ENCODE measurements at regions not wholly inside any gene's neighbourhood (a gene's known extent, or its start where the extent isn't known, plus 50 kb on each side); places are given as distances from the start of the nearest gene placed in this dataset.

DNA sequence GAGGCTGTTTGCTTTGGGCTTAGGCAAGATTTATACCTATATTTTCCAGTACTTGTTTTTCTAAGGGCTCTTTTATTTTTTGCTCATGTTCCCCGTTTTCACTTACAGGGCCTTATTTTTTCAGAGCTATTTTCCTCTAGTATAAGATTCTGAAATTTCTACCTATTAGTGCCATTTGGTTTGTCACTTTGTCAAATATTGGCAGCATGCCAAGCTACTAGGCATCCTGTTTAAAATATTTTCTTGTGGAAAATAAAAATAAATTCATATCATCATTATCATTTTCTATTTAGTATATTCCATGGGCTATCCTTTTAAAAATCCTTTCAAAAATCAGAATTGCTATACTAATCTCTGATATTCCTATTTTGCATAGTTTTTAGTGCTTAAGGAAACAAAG is 64.8 kb upstream of the CHST9 start:
- TF ChIP-seq SPI1 (IDR thresholded peaks at IDR 0.05; ENCODE audit: borderline replicate concordance, low read depth): no peak
- TF ChIP-seq POLR2AphosphoS5 (IDR thresholded peaks at IDR 0.05; ENCODE audit: low read depth): no peak
- TF ChIP-seq, protein P1, sequence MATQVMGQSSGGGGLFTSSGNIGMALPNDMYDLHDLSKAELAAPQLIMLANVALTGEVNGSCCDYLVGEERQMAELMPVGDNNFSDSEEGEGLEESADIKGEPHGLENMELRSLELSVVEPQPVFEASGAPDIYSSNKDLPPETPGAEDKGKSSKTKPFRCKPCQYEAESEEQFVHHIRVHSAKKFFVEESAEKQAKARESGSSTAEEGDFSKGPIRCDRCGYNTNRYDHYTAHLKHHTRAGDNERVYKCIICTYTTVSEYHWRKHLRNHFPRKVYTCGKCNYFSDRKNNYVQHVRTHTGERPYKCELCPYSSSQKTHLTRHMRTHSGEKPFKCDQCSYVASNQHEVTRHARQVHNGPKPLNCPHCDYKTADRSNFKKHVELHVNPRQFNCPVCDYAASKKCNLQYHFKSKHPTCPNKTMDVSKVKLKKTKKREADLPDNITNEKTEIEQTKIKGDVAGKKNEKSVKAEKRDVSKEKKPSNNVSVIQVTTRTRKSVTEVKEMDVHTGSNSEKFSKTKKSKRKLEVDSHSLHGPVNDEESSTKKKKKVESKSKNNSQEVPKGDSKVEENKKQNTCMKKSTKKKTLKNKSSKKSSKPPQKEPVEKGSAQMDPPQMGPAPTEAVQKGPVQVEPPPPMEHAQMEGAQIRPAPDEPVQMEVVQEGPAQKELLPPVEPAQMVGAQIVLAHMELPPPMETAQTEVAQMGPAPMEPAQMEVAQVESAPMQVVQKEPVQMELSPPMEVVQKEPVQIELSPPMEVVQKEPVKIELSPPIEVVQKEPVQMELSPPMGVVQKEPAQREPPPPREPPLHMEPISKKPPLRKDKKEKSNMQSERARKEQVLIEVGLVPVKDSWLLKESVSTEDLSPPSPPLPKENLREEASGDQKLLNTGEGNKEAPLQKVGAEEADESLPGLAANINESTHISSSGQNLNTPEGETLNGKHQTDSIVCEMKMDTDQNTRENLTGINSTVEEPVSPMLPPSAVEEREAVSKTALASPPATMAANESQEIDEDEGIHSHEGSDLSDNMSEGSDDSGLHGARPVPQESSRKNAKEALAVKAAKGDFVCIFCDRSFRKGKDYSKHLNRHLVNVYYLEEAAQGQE (IDR thresholded peaks at IDR 0.05; ENCODE audit: insufficient replicate concordance, low read depth): no peak
- TF ChIP-seq, protein P2, sequence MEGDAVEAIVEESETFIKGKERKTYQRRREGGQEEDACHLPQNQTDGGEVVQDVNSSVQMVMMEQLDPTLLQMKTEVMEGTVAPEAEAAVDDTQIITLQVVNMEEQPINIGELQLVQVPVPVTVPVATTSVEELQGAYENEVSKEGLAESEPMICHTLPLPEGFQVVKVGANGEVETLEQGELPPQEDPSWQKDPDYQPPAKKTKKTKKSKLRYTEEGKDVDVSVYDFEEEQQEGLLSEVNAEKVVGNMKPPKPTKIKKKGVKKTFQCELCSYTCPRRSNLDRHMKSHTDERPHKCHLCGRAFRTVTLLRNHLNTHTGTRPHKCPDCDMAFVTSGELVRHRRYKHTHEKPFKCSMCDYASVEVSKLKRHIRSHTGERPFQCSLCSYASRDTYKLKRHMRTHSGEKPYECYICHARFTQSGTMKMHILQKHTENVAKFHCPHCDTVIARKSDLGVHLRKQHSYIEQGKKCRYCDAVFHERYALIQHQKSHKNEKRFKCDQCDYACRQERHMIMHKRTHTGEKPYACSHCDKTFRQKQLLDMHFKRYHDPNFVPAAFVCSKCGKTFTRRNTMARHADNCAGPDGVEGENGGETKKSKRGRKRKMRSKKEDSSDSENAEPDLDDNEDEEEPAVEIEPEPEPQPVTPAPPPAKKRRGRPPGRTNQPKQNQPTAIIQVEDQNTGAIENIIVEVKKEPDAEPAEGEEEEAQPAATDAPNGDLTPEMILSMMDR (IDR thresholded peaks at IDR 0.05; ENCODE audit: insufficient read depth, low read length): no peak
- TF ChIP-seq GABPA (IDR thresholded peaks at IDR 0.05; ENCODE audit: low read depth): no peak
- Histone ChIP-seq H3K27ac (replicated peaks) (no peak overlapping the region), H3K4me3 (replicated peaks; ENCODE audit: insufficient read depth, low read length) (no peak overlapping the region), H3K27me3 (ENCODE audit: insufficient read depth, poor library complexity, severe bottlenecking) (no peaks in the 10 kb centered on the region)
- no peak for DNase-seq (ENCODE audit: low read depth in 1 of 2, low spot score in 1 of 2)

DNA sequence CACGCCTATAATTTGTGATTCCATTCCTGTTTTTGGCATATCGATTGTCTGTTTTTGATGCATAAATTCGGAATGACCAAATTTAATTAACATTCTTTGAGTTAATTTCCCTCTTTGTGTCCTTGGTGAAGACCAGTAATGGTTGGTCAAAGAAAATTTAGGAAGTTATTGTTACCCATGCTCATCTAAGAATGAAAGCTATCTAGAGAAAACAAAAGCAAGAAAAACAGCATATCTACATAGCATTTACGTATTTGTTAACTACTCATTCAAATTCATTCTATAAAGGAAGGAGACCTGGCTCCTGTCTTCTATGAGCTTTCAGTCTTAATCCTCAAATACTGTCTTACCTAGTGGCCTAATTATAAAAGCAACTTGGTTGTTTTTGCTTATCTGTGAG is 59.2 kb upstream of the CHST9 start:
- TF ChIP-seq GABPA (IDR thresholded peaks at IDR 0.05; ENCODE audit: low read depth) (no peak), SPI1 (IDR thresholded peaks at IDR 0.05; ENCODE audit: borderline replicate concordance, low read depth) (no peak)
- Histone ChIP-seq H3K27me3 (ENCODE audit: insufficient read depth, poor library complexity, severe bottlenecking) (no peaks in the 10 kb centered on the region), H3K27ac (replicated peaks) (no peak overlapping the region), H3K4me3 (replicated peaks; ENCODE audit: insufficient read depth, low read length) (no peak overlapping the region)
- no peak for DNase-seq (ENCODE audit: low read depth in 1 of 2, low spot score in 1 of 2)

DNA sequence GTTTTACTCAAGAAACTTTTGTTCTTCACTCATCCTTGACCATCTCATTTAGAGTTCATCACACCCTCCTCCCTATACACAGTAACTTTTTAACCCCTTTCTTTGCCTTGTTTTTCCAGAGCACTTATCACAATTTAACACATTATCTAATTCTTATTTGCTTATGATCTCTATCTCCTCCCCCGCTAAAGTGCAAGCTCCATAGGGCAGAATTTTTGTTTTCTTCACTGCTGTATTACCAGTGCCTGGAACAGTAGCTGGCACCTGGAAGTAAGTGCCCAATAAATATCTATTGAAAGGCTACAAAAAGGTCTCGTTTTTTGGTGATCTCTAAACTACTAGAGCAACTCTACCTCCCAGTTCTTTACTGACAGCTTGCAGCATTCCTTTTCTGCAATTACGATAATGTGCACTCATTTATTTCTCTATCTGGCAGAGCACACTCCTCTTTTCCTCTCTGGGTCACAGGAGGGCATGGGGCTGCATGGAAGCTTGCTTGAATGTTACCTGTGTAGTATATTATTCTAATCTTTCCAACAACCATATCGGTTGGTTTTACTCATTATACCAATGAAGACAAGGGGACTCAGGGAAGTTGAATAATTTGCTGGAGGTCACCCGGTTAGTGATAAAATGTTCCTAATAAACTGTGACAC is 57.4 kb upstream of the CHST9 start:
- Histone ChIP-seq H3K4me3 (replicated peaks; ENCODE audit: insufficient read depth, low read length) (no peak overlapping the region), H3K27ac (replicated peaks) (no peak overlapping the region), H3K27me3 (ENCODE audit: insufficient read depth, poor library complexity, severe bottlenecking) (no peaks in the 10 kb centered on the region)
- no peak for DNase-seq (ENCODE audit: low read depth in 1 of 2, low spot score in 1 of 2)
- TF ChIP-seq, protein P1 (IDR thresholded peaks at IDR 0.05; ENCODE audit: insufficient replicate concordance, low read depth): no peak
- TF ChIP-seq SPI1 (IDR thresholded peaks at IDR 0.05; ENCODE audit: borderline replicate concordance, low read depth): no peak
- TF ChIP-seq GABPA (IDR thresholded peaks at IDR 0.05; ENCODE audit: low read depth): no peak
- TF ChIP-seq POLR2AphosphoS5 (IDR thresholded peaks at IDR 0.05; ENCODE audit: low read depth): no peak
- TF ChIP-seq, protein P2 (IDR thresholded peaks at IDR 0.05; ENCODE audit: insufficient read depth, low read length): no peak

DNA sequence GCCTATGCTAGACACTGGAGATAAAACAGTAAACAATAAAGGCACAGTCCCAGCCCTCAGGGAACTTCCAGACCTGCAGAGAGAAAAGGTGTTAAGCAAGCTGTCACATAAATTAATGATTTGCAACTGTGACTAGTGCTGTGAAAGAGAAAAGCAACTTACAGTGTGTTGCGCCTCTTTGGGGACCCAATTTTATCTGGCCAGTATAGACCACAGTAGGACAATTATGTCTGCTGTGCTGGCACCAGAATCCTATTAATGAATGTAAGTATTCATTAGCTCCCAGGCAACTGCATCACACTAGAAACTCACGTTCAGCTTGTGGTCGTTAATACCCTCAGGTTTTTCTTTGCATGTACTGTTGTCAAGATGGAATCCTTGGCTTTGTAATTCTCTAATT is 55.3 kb upstream of the CHST9 start:
- H3K27me3 ChIP-seq (ENCODE audit: insufficient read depth, poor library complexity, severe bottlenecking): no peaks in the 10 kb centered on the region
- no peak overlapping the region for H3K4me3 ChIP-seq (replicated peaks; ENCODE audit: insufficient read depth, low read length)
- no peak overlapping the region for H3K27ac ChIP-seq (replicated peaks)
- no peak for DNase-seq (ENCODE audit: low read depth in 1 of 2, low spot score in 1 of 2)
- TF ChIP-seq POLR2AphosphoS5 (IDR thresholded peaks at IDR 0.05; ENCODE audit: low read depth): no peak
- no peak for TF ChIP-seq GABPA (IDR thresholded peaks at IDR 0.05; ENCODE audit: low read depth)
- TF ChIP-seq SPI1 (IDR thresholded peaks at IDR 0.05; ENCODE audit: borderline replicate concordance, low read depth): no peak
- TF ChIP-seq, protein P1 (IDR thresholded peaks at IDR 0.05; ENCODE audit: insufficient replicate concordance, low read depth): no peak
- TF ChIP-seq, protein P2 (IDR thresholded peaks at IDR 0.05; ENCODE audit: insufficient read depth, low read length): no peak

Measured in HL-60 (cell line).